Suppressor macrophage treated with lipopolysaccharide for 1 hour (primary cell): ENCODE measurements at regions not wholly inside any gene's neighbourhood (a gene's known extent, or its start where the extent isn't known, plus 50 kb on each side); places are given as distances from the start of the nearest gene placed in this dataset.
"Not testable (repeated sequence)": the region's sequence is repeated elsewhere in the genome, so short reads cannot be mapped to it uniquely, and the experiment has no call there.

Experiments used
- DNase-seq, 3 donors: peaks; one replicate each; pipeline ENCODE4 v3.0.0-alpha.2; 2020 to 2022

GRCh38 chr12:65656891-65657351 is 167.4 kb upstream of the HMGA2 start:
- DNase-seq: peak; percentile 70 to 93 (median 86)

GRCh38 chr12:65657635-65658034 is 166.6 kb upstream of the HMGA2 start:
- DNase-seq: no peak

- no peak for DNase-seq
These were observed 165.9 kb upstream of the HMGA2 start for GRCh38 chr12:65658360-65658759.

GRCh38 chr12:65659681-65660080 is 164.6 kb upstream of the HMGA2 start:
- no peak for DNase-seq

GRCh38 chr12:65660096-65660495 is 164.2 kb upstream of the HMGA2 start:
- DNase-seq: no peak

GRCh38 chr12:65660836-65661235 is 163.4 kb upstream of the HMGA2 start:
- DNase-seq: peak; percentile 19 to 78 (median 53)

GRCh38 chr12:65662590-65662989 is 161.7 kb upstream of the HMGA2 start:
- no peak for DNase-seq

- DNase-seq: no peak
These were observed 161.2 kb upstream of the HMGA2 start for GRCh38 chr12:65663097-65663496.

GRCh38 chr12:65663648-65664047 is 160.6 kb upstream of the HMGA2 start:
- no peak for DNase-seq

GRCh38 chr12:65664715-65665250 is 159.5 kb upstream of the HMGA2 start:
- DNase-seq: no peak

- no peak for DNase-seq
These were observed 158.5 kb upstream of the HMGA2 start for GRCh38 chr12:65665817-65666216.

GRCh38 chr12:65666876-65667275 is 157.4 kb upstream of the HMGA2 start:
- no peak for DNase-seq

- DNase-seq: no peak
These were observed 156.4 kb upstream of the HMGA2 start for GRCh38 chr12:65667932-65668331.

GRCh38 chr12:65668981-65669695 is 155.1 kb upstream of the HMGA2 start:
- DNase-seq: no peak

- no peak for DNase-seq
These were observed 153.5 kb upstream of the HMGA2 start for GRCh38 chr12:65670775-65671174.

GRCh38 chr12:65672441-65672840 is 151.8 kb upstream of the HMGA2 start:
- no peak for DNase-seq

GRCh38 chr12:65673156-65673690 is 151.1 kb upstream of the HMGA2 start:
- DNase-seq: no peak

GRCh38 chr12:65673732-65674131 is 150.6 kb upstream of the HMGA2 start:
- no peak for DNase-seq

GRCh38 chr12:65675141-65675621 is 149.1 kb upstream of the HMGA2 start:
- no peak for DNase-seq

- not testable (repeated sequence) for DNase-seq
These were observed 146.1 kb upstream of the HMGA2 start for GRCh38 chr12:65678172-65678571.

- DNase-seq: no peak
These were observed 143.1 kb upstream of the HMGA2 start for GRCh38 chr12:65681226-65681625.

GRCh38 chr12:65682112-65682511 is 142.2 kb upstream of the HMGA2 start:
- DNase-seq: no peak

GRCh38 chr12:65684906-65685305 is 139.4 kb upstream of the HMGA2 start:
- no peak for DNase-seq

- DNase-seq: peak; percentile 41 to 51 (median 50)
These were observed 138.8 kb upstream of the HMGA2 start for GRCh38 chr12:65685514-65685913.
